ENCODE measurements at regions not wholly inside any gene's neighbourhood (a gene's known extent, or its start where the extent isn't known, plus 50 kb on each side); places are given as distances from the start of the nearest gene placed in this dataset.

- Histone ChIP-seq H3K4me3 (ENCODE audit: low read depth in 2 of 2, low read length in 1 of 2) (no peak overlapping the region), H3F3A (replicated peaks; ENCODE audit: insufficient read depth) (no peaks in the 10 kb centered on the region), H3K9me2 (no peaks in the 10 kb centered on the region), H2AFZ (ENCODE audit: low read depth) (no peak overlapping the region), H3K4me2 (no peak overlapping the region), H3K27me3 (ENCODE audit: insufficient read depth) (no peaks in the 10 kb centered on the region), H4K20me1 (ENCODE audit: insufficient read depth) (no peaks in the 10 kb centered on the region), H3K4me1 (ENCODE audit: control insufficient read depth in 1 of 2, insufficient read depth in 2 of 2, low read depth in 1 of 2, low read length in 1 of 2) (peaks cover 0 to 3% of the 10 kb centered on the region in 2 experiments; a peak in 1 of 4 replicates), H3K36me3 (replicated peaks in 1 of 2; ENCODE audit: control insufficient read depth in 1 of 2, insufficient read depth in 2 of 2, low read length in 1 of 2) (no peaks in the 10 kb centered on the region), H3K79me2 (ENCODE audit: insufficient read depth) (no peaks in the 10 kb centered on the region), H3K27ac (ENCODE audit: low read depth in 2 of 2, low read length in 1 of 2) (no peak overlapping the region), H3K9me3 (no peaks in the 10 kb centered on the region), H3K9ac (no peak overlapping the region)
- 67% methylated on average over 1 of the region's 1 CpG for WGBS (ENCODE audit: low lambda C conversion rate)
- TF ChIP-seq SMC3 (IDR thresholded peaks at IDR 0.05; ENCODE audit: low read depth, low read length) = no peak
- TF ChIP-seq CHD2 (IDR thresholded peaks at IDR 0.05; ENCODE audit: low read length, partially characterized antibody) = no peak
- TF ChIP-seq TEAD4 (IDR thresholded peaks at IDR 0.05; ENCODE audit: borderline replicate concordance, insufficient read depth) = no peak
- TF ChIP-seq PBX3 (IDR thresholded peaks at IDR 0.05) = no peak
- ChIA-PET POLR2A (no interaction called here), CTCF (no interaction called here)
- no peak for DNase-seq
These were observed 319.0 kb downstream of the CNTN3 start for GRCh38 chr3:74295479-74295878.

GRCh38 chr3:74288761-74289160, 325.7 kb downstream of the CNTN3 start:
- Histone ChIP-seq H3K4me2 (no peak overlapping the region), H3F3A (replicated peaks; ENCODE audit: insufficient read depth) (no peaks in the 10 kb centered on the region), H3K36me3 (replicated peaks in 1 of 2; ENCODE audit: control insufficient read depth in 1 of 2, insufficient read depth in 2 of 2, low read length in 1 of 2) (no peaks in the 10 kb centered on the region), H3K9me3 (no peaks in the 10 kb centered on the region), H3K27me3 (ENCODE audit: insufficient read depth) (no peaks in the 10 kb centered on the region), H3K4me1 (ENCODE audit: control insufficient read depth in 1 of 2, insufficient read depth in 2 of 2, low read depth in 1 of 2, low read length in 1 of 2) (no peaks in the 10 kb centered on the region), H2AFZ (ENCODE audit: low read depth) (no peak overlapping the region), H4K20me1 (ENCODE audit: insufficient read depth) (no peaks in the 10 kb centered on the region), H3K79me2 (ENCODE audit: insufficient read depth) (no peaks in the 10 kb centered on the region), H3K9ac (no peak overlapping the region), H3K4me3 (ENCODE audit: low read depth in 2 of 2, low read length in 1 of 2) (no peak overlapping the region), H3K27ac (ENCODE audit: low read depth in 2 of 2, low read length in 1 of 2) (no peak overlapping the region), H3K9me2 (no peaks in the 10 kb centered on the region)
- no peak for DNase-seq
- ChIA-PET CTCF (interaction anchor here (1.2 kb wide), 1 partner anchor 22 kb away, joined by 4 read pairs; no protein-coding TSS in a partner anchor), POLR2A (no interaction called here)
- TF ChIP-seq USF1 (IDR thresholded peaks at IDR 0.05; ENCODE audit: borderline replicate concordance, low read depth) = no peak
- no peak for TF ChIP-seq NFIC (IDR thresholded peaks at IDR 0.05; ENCODE audit: borderline replicate concordance)
- no peak for TF ChIP-seq RFX5 (IDR thresholded peaks at IDR 0.05; ENCODE audit: low read length)
- TF ChIP-seq GABPA (IDR thresholded peaks at IDR 0.05; ENCODE audit: low read depth) = no peak
- no peak for TF ChIP-seq FOSL2 (IDR thresholded peaks at IDR 0.05; ENCODE audit: borderline replicate concordance, low read depth)
- TF ChIP-seq MEF2A (IDR thresholded peaks at IDR 0.05; ENCODE audit: borderline replicate concordance, low read depth) = no peak
- TF ChIP-seq CHD2 (IDR thresholded peaks at IDR 0.05; ENCODE audit: low read length, partially characterized antibody) = no peak
- no peak for TF ChIP-seq EP300 (IDR thresholded peaks at IDR 0.05; ENCODE audit: borderline replicate concordance in 1 of 2, low read depth in 1 of 2, low read length in 1 of 2)
- WGBS (ENCODE audit: low lambda C conversion rate) = 51% methylated on average over 2 of the region's 2 CpGs

- TF ChIP-seq NRF1 (IDR thresholded peaks at IDR 0.05; ENCODE audit: low read depth, low read length) (no peak), TEAD4 (IDR thresholded peaks at IDR 0.05; ENCODE audit: borderline replicate concordance, insufficient read depth) (no peak), TAF1 (IDR thresholded peaks at IDR 0.05; ENCODE audit: borderline replicate concordance, low read depth, low read length) (no peak), SMC3 (IDR thresholded peaks at IDR 0.05; ENCODE audit: low read depth, low read length) (no peak), RAD21 (IDR thresholded peaks at IDR 0.05; ENCODE audit: low read length) (no peak), PBX3 (IDR thresholded peaks at IDR 0.05) (no peak), ELF1 (IDR thresholded peaks at IDR 0.05) (no peak), TCF12 (IDR thresholded peaks at IDR 0.05) (no peak), MAX (IDR thresholded peaks at IDR 0.05; ENCODE audit: low read depth) (no peak), FOSL2 (IDR thresholded peaks at IDR 0.05; ENCODE audit: borderline replicate concordance, low read depth) (no peak)
- no peak for DNase-seq
- no peak overlapping the region for H2AFZ ChIP-seq (ENCODE audit: low read depth)
- no peaks in the 10 kb centered on the region for H3K9me3 ChIP-seq
- H3K4me1 ChIP-seq (ENCODE audit: control insufficient read depth in 1 of 2, insufficient read depth in 2 of 2, low read depth in 1 of 2, low read length in 1 of 2) = no peaks in the 10 kb centered on the region
- H3K79me2 ChIP-seq (ENCODE audit: insufficient read depth) = no peaks in the 10 kb centered on the region
- 41% methylated on average over 1 of the region's 1 CpG for WGBS (ENCODE audit: low lambda C conversion rate)
- no peak overlapping the region for H3K9ac ChIP-seq
- H4K20me1 ChIP-seq (ENCODE audit: insufficient read depth) = no peaks in the 10 kb centered on the region
- CTCF ChIA-PET = no interaction called here
- no peaks in the 10 kb centered on the region for H3K36me3 ChIP-seq (replicated peaks in 1 of 2; ENCODE audit: control insufficient read depth in 1 of 2, insufficient read depth in 2 of 2, low read length in 1 of 2)
- H3K27me3 ChIP-seq (ENCODE audit: insufficient read depth) = no peaks in the 10 kb centered on the region
- no peak overlapping the region for H3K4me2 ChIP-seq
- no peak overlapping the region for H3K4me3 ChIP-seq (ENCODE audit: low read depth in 2 of 2, low read length in 1 of 2)
- H3F3A ChIP-seq (replicated peaks; ENCODE audit: insufficient read depth) = no peaks in the 10 kb centered on the region
- POLR2A ChIA-PET = no interaction called here
- no peak overlapping the region for H3K27ac ChIP-seq (ENCODE audit: low read depth in 2 of 2, low read length in 1 of 2)
- no peaks in the 10 kb centered on the region for H3K9me2 ChIP-seq
These were observed 326.9 kb downstream of the CNTN3 start for GRCh38 chr3:74287557-74287956.
